Aorta (tissue), 5 donors: ENCODE measurements at regions not wholly inside any gene's neighbourhood (a gene's known extent, or its start where the extent isn't known, plus 50 kb on each side); places are given as distances from the start of the nearest gene placed in this dataset.

Experiments used
- ATAC-seq: fragments of 200-7000 bp; cut with Tn5 transposase; one replicate; pipeline ENCODE4 v1.9.1; 2022; ENCODE audit warnings: moderate library complexity; ENCODE audit not compliant: low FRiP score
- DNase-seq, 2 donors: peaks; one replicate each; pipeline ENCODE4 v3.0.0-alpha.2; 2020
- H3K27ac ChIP-seq, 2 donors: one replicate each; pipeline ENCODE4 v1.5.1; 2013; ENCODE audit warnings: low read length in 2 of 2, mild to moderate bottlenecking in 2 of 2, moderate library complexity in 2 of 2, control low read depth in 1 of 2, inconsistent platforms in 1 of 2, low read depth in 1 of 2
- H3K27me3 ChIP-seq, 2 donors: one replicate each; pipeline ENCODE4 v1.6.1; 2013; ENCODE audit warnings: control low read depth in 1 of 2, low read length in 1 of 2, mild to moderate bottlenecking in 1 of 2, moderate library complexity in 1 of 2; ENCODE audit not compliant: insufficient read depth in 2 of 2, control insufficient read depth in 1 of 2
- H3K36me3 ChIP-seq, 2 donors: one replicate each; pipeline ENCODE4 v1.6.1; 2013; ENCODE audit warnings: control low read depth in 1 of 2, low read length in 1 of 2, mild to moderate bottlenecking in 1 of 2; ENCODE audit not compliant: insufficient read depth in 2 of 2, control insufficient read depth in 1 of 2
- H3K4me1 ChIP-seq, 2 donors: one replicate each; pipeline ENCODE4 v1.6.1; 2013; ENCODE audit warnings: low read length in 2 of 2, control low read depth in 1 of 2, mild to moderate bottlenecking in 1 of 2, moderate library complexity in 1 of 2; ENCODE audit not compliant: insufficient read depth in 2 of 2, control insufficient read depth in 1 of 2
- H3K4me3 ChIP-seq, 2 donors: one replicate each; pipeline ENCODE4 v1.5.1; 2013; ENCODE audit warnings: low read length in 2 of 2, control low read depth in 1 of 2, mild to moderate bottlenecking in 1 of 2
- H3K9me3 ChIP-seq: one replicate; pipeline ENCODE4 v1.6.1; 2013; ENCODE audit warnings: mild to moderate bottlenecking, low read length; ENCODE audit not compliant: control insufficient read depth
- WGBS, 2 donors: extraction: QIAGEN DNeasy Blood & Tissue Kit; methylation state at CpG; one replicate each; pipeline ENCODE4 v1.1.7; 2013; 5-methylcytosine and 5-hydroxymethylcytosine counted together
- intact Hi-C, 2 donors: fragments of 100-400 bp; cut with DNase I; formaldehyde crosslinking; loops; one replicate each; pipeline versions ENCODE4 v1.14.2 to v1.15.0; 2022
- donor health status: healthy with polysubstance abuse.
- donor health status: Bipolar disorder and iron deficiency.
- donor health status: DM: no; HTN: no; CAD: no.
- donor health status: DM: no; HTN: no; CAD: no.
- donor health status: DM: yes; HTN: yes; CAD: no.

GRCh38 chr12:40615590-40615989, 76.6 kb upstream of the CNTN1 start:
- no peaks in the 10 kb centered on the region for H3K27me3 ChIP-seq
- no peaks in the 10 kb centered on the region for H3K36me3 ChIP-seq
- WGBS, 2 donors, result 70 to 89% methylated on average over 1 of the region's 1 CpG
- H3K4me3 ChIP-seq, result no peak overlapping the region
- intact Hi-C loops, result no loop called here
- DNase-seq (no peak), ATAC-seq (no peak)
- H3K9me3 ChIP-seq, result no peaks in the 10 kb centered on the region
- no peak overlapping the region for H3K27ac ChIP-seq
- no peaks in the 10 kb centered on the region for H3K4me1 ChIP-seq

DNA sequence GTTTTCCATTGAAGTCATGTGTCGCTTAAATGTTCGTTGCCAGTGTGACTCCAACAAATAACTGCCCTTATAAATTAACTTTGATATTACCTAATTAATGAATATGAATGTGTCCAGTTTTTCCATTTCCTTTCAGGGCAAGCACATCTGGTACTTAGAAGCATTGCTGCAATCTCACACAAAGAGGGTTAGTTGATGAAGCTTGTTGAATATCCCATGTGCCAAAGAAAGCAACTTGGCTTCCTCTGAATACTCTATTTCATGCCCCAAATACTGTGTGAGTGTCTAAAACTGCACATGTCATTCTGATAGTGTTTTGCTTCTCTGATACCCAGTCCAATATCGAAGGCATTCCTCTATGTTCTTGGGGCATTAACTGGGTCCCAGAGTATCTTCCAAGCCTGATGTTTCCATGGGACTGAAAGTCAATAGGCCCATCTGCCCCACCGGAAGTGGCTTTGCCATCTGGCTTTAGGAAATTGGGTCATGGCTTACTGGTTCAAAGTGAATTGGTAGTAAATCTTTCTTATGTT, 75.8 kb upstream of the CNTN1 start:
- no peak overlapping the region for H3K27ac ChIP-seq
- H3K4me3 ChIP-seq, result no peak overlapping the region
- H3K27me3 ChIP-seq, result no peaks in the 10 kb centered on the region
- intact Hi-C loops, result no loop called here
- 61 to 69% methylated on average over 4 of the region's 4 CpGs for WGBS, 2 donors
- no peak for DNase-seq
- no peaks in the 10 kb centered on the region for H3K9me3 ChIP-seq
- no peaks in the 10 kb centered on the region for H3K36me3 ChIP-seq
- no peak for ATAC-seq
- no peaks in the 10 kb centered on the region for H3K4me1 ChIP-seq

GRCh38 chr12:40618636-40619035, 73.6 kb upstream of the CNTN1 start:
- intact Hi-C loops, result no loop called here
- WGBS, 2 donors, result 70 to 79% methylated on average over 1 of the region's 1 CpG
- H3K27me3 ChIP-seq, result no peaks in the 10 kb centered on the region
- DNase-seq (no peak), ATAC-seq (no peak)
- H3K9me3 ChIP-seq, result no peaks in the 10 kb centered on the region
- no peaks in the 10 kb centered on the region for H3K36me3 ChIP-seq
- H3K4me1 ChIP-seq, result no peaks in the 10 kb centered on the region
- no peak overlapping the region for H3K27ac ChIP-seq
- H3K4me3 ChIP-seq, result no peak overlapping the region

- ATAC-seq (no peak), DNase-seq (no peak)
- H3K36me3 ChIP-seq, result no peaks in the 10 kb centered on the region
- H3K9me3 ChIP-seq, result no peaks in the 10 kb centered on the region
- no peak overlapping the region for H3K27ac ChIP-seq
- intact Hi-C loops, result loop anchor here in 1 of 2 donors (5.0 kb wide), 1 partner anchor 297 kb away; no protein-coding TSS in a partner anchor
- H3K4me1 ChIP-seq, result no peaks in the 10 kb centered on the region
- no peaks in the 10 kb centered on the region for H3K27me3 ChIP-seq
- 97 to 98% methylated on average over 25 to 38 of the region's 38 CpGs for WGBS, 2 donors
- H3K4me3 ChIP-seq, result no peak overlapping the region
These were observed 71.6 kb upstream of the CNTN1 start for GRCh38 chr12:40620564-40621019.

DNA sequence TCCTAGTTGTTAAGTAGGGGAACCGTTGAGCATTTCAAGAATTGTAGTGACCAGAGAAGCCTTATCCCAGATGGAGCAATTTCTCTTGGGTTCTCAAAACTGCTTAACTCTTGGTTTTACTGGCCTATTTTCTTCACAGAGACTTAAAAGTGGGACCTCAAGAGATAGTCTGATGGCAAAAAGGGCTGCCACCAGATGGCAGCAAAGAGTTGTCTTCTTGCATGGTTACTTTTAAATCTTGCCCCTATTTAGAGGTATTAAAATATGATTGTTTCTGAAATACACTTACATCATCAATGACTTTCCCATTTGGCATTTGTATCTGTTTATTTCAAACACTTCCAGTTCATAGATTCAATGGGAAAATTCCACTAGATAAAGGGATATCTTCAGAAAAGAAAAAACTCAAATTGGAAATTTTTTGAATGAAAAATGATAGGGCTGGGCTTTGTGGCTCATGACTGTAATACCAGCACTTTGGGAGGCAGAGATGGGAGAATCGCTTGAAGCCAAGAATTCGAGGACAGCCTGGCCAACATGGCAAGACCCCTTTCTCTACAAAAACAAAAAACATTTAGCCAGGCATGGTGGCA, 69.9 kb upstream of the CNTN1 start:
- no peak overlapping the region for H3K4me3 ChIP-seq
- H3K27me3 ChIP-seq, result no peaks in the 10 kb centered on the region
- intact Hi-C loops, result loop anchor here in 1 of 2 donors (5.0 kb wide), 1 partner anchor 295 kb away; no protein-coding TSS in a partner anchor
- peak in 1 of 2 donors; percentile 54 for DNase-seq
- no peaks in the 10 kb centered on the region for H3K36me3 ChIP-seq
- H3K27ac ChIP-seq, result no peak overlapping the region
- H3K4me1 ChIP-seq, result no peaks in the 10 kb centered on the region
- no peak for ATAC-seq
- WGBS, 2 donors, result 29 to 30% methylated on average over 3 of the region's 3 CpGs
- no peaks in the 10 kb centered on the region for H3K9me3 ChIP-seq

DNA sequence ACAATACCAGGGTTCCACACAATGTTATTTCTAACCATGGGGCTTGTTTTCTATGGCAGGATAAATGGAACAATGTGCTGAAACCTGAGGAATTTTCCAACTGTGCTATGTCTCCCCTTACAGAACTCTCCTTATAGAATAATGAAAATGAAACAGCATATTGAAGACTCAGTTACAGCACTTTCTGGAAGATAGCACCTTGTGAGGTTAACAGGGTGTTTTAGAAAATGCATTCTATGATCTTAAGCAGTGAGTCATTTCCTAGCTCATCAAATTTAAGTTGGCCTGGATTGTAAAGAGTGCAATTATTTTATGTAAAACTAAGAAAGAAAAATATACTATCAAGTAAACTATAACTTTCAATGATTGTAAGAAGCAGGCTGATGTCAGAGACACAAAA, 60.1 kb upstream of the CNTN1 start:
- no peaks in the 10 kb centered on the region for H3K27me3 ChIP-seq
- no peak for ATAC-seq
- intact Hi-C loops, result no loop called here
- no peak for DNase-seq
- H3K9me3 ChIP-seq, result no peaks in the 10 kb centered on the region
- H3K27ac ChIP-seq, result no peak overlapping the region
- H3K4me3 ChIP-seq, result no peak overlapping the region
- H3K4me1 ChIP-seq, result peaks cover 3 to 7% of the 10 kb centered on the region in 2 donors
- H3K36me3 ChIP-seq, result no peaks in the 10 kb centered on the region

- DNase-seq (no peak), ATAC-seq (no peak)
- Histone ChIP-seq H3K36me3 (no peaks in the 10 kb centered on the region), H3K27ac (no peak overlapping the region), H3K4me1 (peaks cover 3 to 7% of the 10 kb centered on the region in 2 donors), H3K4me3 (no peak overlapping the region), H3K9me3 (no peaks in the 10 kb centered on the region), H3K27me3 (no peaks in the 10 kb centered on the region)
- intact Hi-C loops, result no loop called here
- 16 to 28% methylated on average over 3 of the region's 3 CpGs for WGBS, 2 donors
These were observed 59.3 kb upstream of the CNTN1 start for GRCh38 chr12:40632933-40633332.

GRCh38 chr12:40634517-40635131, 57.6 kb upstream of the CNTN1 start:
- ATAC-seq, result peak; percentile 54
- Histone ChIP-seq H3K36me3 (no peaks in the 10 kb centered on the region), H3K9me3 (no peaks in the 10 kb centered on the region), H3K4me1 (peaks cover 3 to 7% of the 10 kb centered on the region in 2 donors), H3K27me3 (no peaks in the 10 kb centered on the region), H3K4me3 (no peak overlapping the region), H3K27ac (peak overlapping the region in 1 of 2 donors; percentile 36)
- intact Hi-C loops, result no loop called here
- 16 to 20% methylated on average over 3 of the region's 3 CpGs for WGBS, 2 donors
- no peak for DNase-seq

GRCh38 chr12:40635141-40635731, 57.0 kb upstream of the CNTN1 start:
- no peaks in the 10 kb centered on the region for H3K9me3 ChIP-seq
- 25 to 31% methylated on average over 1 of the region's 1 CpG for WGBS, 2 donors
- ATAC-seq, result no peak

More at GRCh38 chr12:40635141-40635731, 57.0 kb upstream of the CNTN1 start:
- intact Hi-C loops, result no loop called here
- H3K4me1 ChIP-seq, result peaks cover 3 to 7% of the 10 kb centered on the region in 2 donors
- no peak overlapping the region for H3K27ac ChIP-seq
- H3K36me3 ChIP-seq, result no peaks in the 10 kb centered on the region
- no peak for DNase-seq
- no peak overlapping the region for H3K4me3 ChIP-seq
- H3K27me3 ChIP-seq, result no peaks in the 10 kb centered on the region
